ENCODE measurements at regions not wholly inside any gene's neighbourhood (a gene's known extent, or its start where the extent isn't known, plus 50 kb on each side); places are given as distances from the start of the nearest gene placed in this dataset.
A peak's percentile ranks its signal among the peaks of the same experiment; 100 is the strongest.

DNA sequence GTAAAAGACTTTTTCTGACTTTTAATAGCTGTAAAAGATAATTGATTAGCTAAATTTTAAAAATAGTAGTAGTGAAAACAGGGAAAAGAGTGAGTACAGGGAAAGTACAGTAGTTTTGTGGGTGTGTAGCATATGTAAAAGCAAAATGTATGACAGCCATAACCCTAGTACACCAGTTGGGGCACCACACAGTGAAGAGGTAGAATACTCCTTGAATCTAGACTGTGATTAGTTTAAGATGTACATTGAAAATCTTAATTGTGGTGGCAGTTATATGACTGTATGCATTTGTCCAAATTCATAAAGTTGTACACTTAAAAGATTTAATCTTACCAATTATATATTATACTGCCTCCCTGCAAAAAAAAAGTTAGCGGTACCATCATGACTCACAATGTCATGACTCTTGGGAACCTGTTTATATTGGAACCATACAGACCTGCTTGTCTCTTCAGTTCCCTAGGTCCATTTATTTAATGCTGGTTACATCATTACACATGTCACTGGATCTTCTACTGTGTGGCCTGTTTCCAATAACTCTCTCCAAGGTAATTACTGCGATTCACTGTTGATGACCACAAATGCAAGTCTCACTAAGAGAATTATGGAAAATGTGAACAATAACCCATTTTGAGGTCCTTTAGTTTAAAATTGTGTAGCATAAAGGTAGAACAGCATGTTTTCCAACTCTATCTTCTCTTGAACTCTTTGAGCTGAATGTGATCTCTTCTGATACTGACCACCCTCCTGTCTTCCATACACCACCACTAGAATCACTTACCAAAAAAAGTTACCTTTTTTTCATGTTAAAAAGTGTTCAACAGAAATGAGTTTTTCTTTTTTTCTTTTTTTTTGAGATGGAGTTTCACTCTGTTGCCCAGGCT is 264.2 kb upstream of the AMIGO2 start:
- ChIA-PET CTCF (no interaction called here), POLR2A (ENCODE audit: unreplicated experiment) (no interaction called here)
- Histone ChIP-seq H3K4me3 (ENCODE audit: low read length) (no peak overlapping the region), H3F3A (ENCODE audit: low read length, unreplicated experiment) (no peaks in the 10 kb centered on the region), H3K27me3 (ENCODE audit: low read length) (no peaks in the 10 kb centered on the region), H2AFZ (ENCODE audit: low read length) (no peak overlapping the region), H3K79me2 (ENCODE audit: low read length) (no peaks in the 10 kb centered on the region), H3K9ac (ENCODE audit: low read length) (no peak overlapping the region), H3K27ac (ENCODE audit: low read length) (no peak overlapping the region), H3K4me1 (ENCODE audit: insufficient read depth, low read length) (peaks cover 3% of the 10 kb centered on the region; the same call in 1 of the 2 replicates), H3K9me2 (replicated peaks; ENCODE audit: low read length) (no peaks in the 10 kb centered on the region), H3K4me2 (ENCODE audit: low read length) (no peak overlapping the region), H4K20me1 (ENCODE audit: low read length) (no peaks in the 10 kb centered on the region), H3K9me3 (ENCODE audit: low read length) (no peaks in the 10 kb centered on the region), H3K36me3 (ENCODE audit: low read depth, low read length) (no peaks in the 10 kb centered on the region)
- ATAC-seq (no peak; the same call in 1 of the 2 replicates), DNase-seq (peak; percentile 44)
- TF ChIP-seq EZH2 (IDR thresholded peaks at IDR 0.05; ENCODE audit: low read length, unreplicated experiment) (no peak), EZH2phosphoT487 (IDR thresholded peaks at IDR 0.05; ENCODE audit: borderline replicate concordance, low read length) (no peak)
- TF ChIP-seq, protein P1, sequence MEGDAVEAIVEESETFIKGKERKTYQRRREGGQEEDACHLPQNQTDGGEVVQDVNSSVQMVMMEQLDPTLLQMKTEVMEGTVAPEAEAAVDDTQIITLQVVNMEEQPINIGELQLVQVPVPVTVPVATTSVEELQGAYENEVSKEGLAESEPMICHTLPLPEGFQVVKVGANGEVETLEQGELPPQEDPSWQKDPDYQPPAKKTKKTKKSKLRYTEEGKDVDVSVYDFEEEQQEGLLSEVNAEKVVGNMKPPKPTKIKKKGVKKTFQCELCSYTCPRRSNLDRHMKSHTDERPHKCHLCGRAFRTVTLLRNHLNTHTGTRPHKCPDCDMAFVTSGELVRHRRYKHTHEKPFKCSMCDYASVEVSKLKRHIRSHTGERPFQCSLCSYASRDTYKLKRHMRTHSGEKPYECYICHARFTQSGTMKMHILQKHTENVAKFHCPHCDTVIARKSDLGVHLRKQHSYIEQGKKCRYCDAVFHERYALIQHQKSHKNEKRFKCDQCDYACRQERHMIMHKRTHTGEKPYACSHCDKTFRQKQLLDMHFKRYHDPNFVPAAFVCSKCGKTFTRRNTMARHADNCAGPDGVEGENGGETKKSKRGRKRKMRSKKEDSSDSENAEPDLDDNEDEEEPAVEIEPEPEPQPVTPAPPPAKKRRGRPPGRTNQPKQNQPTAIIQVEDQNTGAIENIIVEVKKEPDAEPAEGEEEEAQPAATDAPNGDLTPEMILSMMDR (conservative IDR thresholded peaks at IDR 0.05; ENCODE audit: low read depth, low read length) = no peak
- BruUV-seq (replicated peaks) = no TSS peak
- intact Hi-C loops (cut with micrococcal nuclease) = no loop called here

DNA sequence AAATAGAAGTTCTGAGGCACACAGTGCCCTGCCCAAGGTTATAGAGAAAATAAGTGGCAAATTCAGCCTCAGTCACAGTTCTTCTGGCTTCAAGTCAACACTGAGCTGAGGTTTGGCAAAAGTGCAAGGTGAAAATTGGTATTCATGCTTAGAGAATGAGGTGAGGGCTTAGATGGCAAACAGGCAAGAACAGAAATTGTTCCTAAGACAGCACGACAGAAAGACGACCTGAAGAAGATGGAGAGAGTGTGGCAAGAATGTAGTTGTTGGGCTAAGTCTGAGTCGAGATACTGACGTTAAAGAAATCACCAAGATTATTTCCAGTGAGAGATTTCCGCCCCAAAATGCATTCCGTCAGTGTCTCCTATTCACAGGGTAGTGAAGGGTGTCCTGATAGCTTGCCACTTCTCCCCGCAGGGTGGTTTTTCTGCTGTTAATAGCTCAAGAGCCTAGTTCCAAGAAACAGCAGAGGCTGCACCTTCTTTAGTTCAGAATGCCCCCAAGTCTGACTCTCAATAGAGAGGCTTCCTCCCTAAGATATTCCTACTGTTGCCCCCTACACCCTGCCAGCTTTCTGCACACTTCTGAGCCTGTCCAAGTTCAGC is 260.8 kb upstream of the AMIGO2 start:
- Histone ChIP-seq H3K79me2 (ENCODE audit: low read length) (no peaks in the 10 kb centered on the region), H3K4me1 (ENCODE audit: insufficient read depth, low read length) (no peaks in the 10 kb centered on the region), H3K4me2 (ENCODE audit: low read length) (no peak overlapping the region), H3K27me3 (ENCODE audit: low read length) (no peaks in the 10 kb centered on the region), H3F3A (ENCODE audit: low read length, unreplicated experiment) (no peaks in the 10 kb centered on the region), H3K9ac (ENCODE audit: low read length) (no peak overlapping the region), H3K9me3 (ENCODE audit: low read length) (no peaks in the 10 kb centered on the region), H4K20me1 (ENCODE audit: low read length) (no peaks in the 10 kb centered on the region), H3K36me3 (ENCODE audit: low read depth, low read length) (no peaks in the 10 kb centered on the region), H2AFZ (ENCODE audit: low read length) (no peak overlapping the region), H3K4me3 (ENCODE audit: low read length) (no peak overlapping the region), H3K27ac (ENCODE audit: low read length) (no peak overlapping the region), H3K9me2 (replicated peaks; ENCODE audit: low read length) (no peaks in the 10 kb centered on the region)
- intact Hi-C loops (cut with micrococcal nuclease) = no loop called here
- CTCF ChIA-PET = no interaction called here
- TF ChIP-seq EZH2 (IDR thresholded peaks at IDR 0.05; ENCODE audit: low read length, unreplicated experiment) = no peak
- TF ChIP-seq, protein P1 (conservative IDR thresholded peaks at IDR 0.05; ENCODE audit: low read depth, low read length) = no peak
- no peak for TF ChIP-seq EZH2phosphoT487 (IDR thresholded peaks at IDR 0.05; ENCODE audit: borderline replicate concordance, low read length)
- no peak for ATAC-seq
- no peak for DNase-seq
- POLR2A ChIA-PET (ENCODE audit: unreplicated experiment) = no interaction called here
- no TSS peak for BruUV-seq (replicated peaks)

DNA sequence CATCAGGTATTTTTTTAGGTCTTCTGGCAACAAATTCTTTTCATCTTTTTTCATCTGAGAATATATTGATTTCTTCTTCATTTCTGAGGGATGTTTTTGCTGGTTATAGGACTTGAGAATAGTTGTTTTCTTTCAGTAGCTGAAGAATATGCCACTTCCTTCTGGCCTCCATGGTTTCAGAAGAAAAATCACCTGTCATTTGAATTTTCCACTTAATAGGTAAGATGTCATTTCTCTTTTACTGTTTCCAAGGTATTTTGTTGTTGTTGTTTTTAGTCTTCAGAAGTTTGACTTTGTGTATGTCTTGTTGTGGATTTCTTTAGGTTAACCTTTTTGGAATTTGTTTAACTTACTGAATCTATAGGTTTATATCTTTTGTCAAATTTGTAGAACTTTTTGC is 257.8 kb upstream of the AMIGO2 start:
- H3F3A ChIP-seq (ENCODE audit: low read length, unreplicated experiment) = no peaks in the 10 kb centered on the region
- H4K20me1 ChIP-seq (ENCODE audit: low read length) = no peaks in the 10 kb centered on the region
- BruUV-seq (replicated peaks) = no TSS peak

More for the DNA sequence above, 257.8 kb upstream of the AMIGO2 start:
- Histone ChIP-seq H3K4me2 (ENCODE audit: low read length) (no peak overlapping the region), H3K79me2 (ENCODE audit: low read length) (no peaks in the 10 kb centered on the region), H3K9me2 (replicated peaks; ENCODE audit: low read length) (no peaks in the 10 kb centered on the region), H3K27me3 (ENCODE audit: low read length) (no peaks in the 10 kb centered on the region), H3K9me3 (ENCODE audit: low read length) (no peaks in the 10 kb centered on the region), H2AFZ (ENCODE audit: low read length) (no peak overlapping the region), H3K36me3 (ENCODE audit: low read depth, low read length) (no peaks in the 10 kb centered on the region), H3K4me3 (ENCODE audit: low read length) (no peak overlapping the region), H3K4me1 (ENCODE audit: insufficient read depth, low read length) (no peaks in the 10 kb centered on the region), H3K9ac (ENCODE audit: low read length) (no peak overlapping the region), H3K27ac (ENCODE audit: low read length) (no peak overlapping the region)
- no peak for ATAC-seq
- ChIA-PET POLR2A (ENCODE audit: unreplicated experiment) (no interaction called here), CTCF (interaction anchor here (0.7 kb wide), 1 partner anchor 60 kb away, joined by 3 read pairs; no protein-coding TSS in a partner anchor)
- intact Hi-C loops (cut with micrococcal nuclease) = no loop called here
- no peak for DNase-seq
- TF ChIP-seq EZH2phosphoT487 (IDR thresholded peaks at IDR 0.05; ENCODE audit: borderline replicate concordance, low read length) (no peak), EZH2 (IDR thresholded peaks at IDR 0.05; ENCODE audit: low read length, unreplicated experiment) (no peak)
- TF ChIP-seq, protein P1 (conservative IDR thresholded peaks at IDR 0.05; ENCODE audit: low read depth, low read length) = no peak

Measured in PC-3 (cell line).